ENCODE measurements at regions not wholly inside any gene's neighbourhood (a gene's known extent, or its start where the extent isn't known, plus 50 kb on each side); places are given as distances from the start of the nearest gene placed in this dataset.

- Mint-ChIP-seq H3K27ac (no peak overlapping the region), H3K9me3 (no peaks in the 10 kb centered on the region), H3K4me3 (no peak overlapping the region), H3K36me3 (ENCODE audit: low read depth) (no peaks in the 10 kb centered on the region), H3K27me3 (ENCODE audit: insufficient read depth) (peaks cover 26% of the 10 kb centered on the region), H3K4me1 (ENCODE audit: low read depth) (peaks cover 15% of the 10 kb centered on the region)
- no peak for DNase-seq (ENCODE audit: low spot score)
- intact Hi-C loops (cut with micrococcal nuclease): no loop called here
These were observed 60.2 kb downstream of the THNSL1 start for GRCh38 chr10:25076506-25077177.

GRCh38 chr10:25078658-25079431, 62.4 kb downstream of the THNSL1 start:
- no peak for DNase-seq (ENCODE audit: low spot score)
- H3K4me1 Mint-ChIP-seq (ENCODE audit: low read depth): peaks cover 15% of the 10 kb centered on the region
- H3K27me3 Mint-ChIP-seq (ENCODE audit: insufficient read depth): peaks cover 31% of the 10 kb centered on the region
- no peaks in the 10 kb centered on the region for H3K36me3 Mint-ChIP-seq (ENCODE audit: low read depth)
- intact Hi-C loops (cut with micrococcal nuclease): no loop called here
- H3K27ac Mint-ChIP-seq: no peak overlapping the region
- H3K9me3 Mint-ChIP-seq: no peaks in the 10 kb centered on the region
- no peak overlapping the region for H3K4me3 Mint-ChIP-seq

GRCh38 chr10:25080880-25081581, 64.6 kb downstream of the THNSL1 start:
- peak; percentile 45 for DNase-seq (ENCODE audit: low spot score)
- Mint-ChIP-seq H3K4me3 (no peak overlapping the region), H3K4me1 (ENCODE audit: low read depth) (peaks cover 15% of the 10 kb centered on the region), H3K9me3 (no peaks in the 10 kb centered on the region), H3K36me3 (ENCODE audit: low read depth) (no peaks in the 10 kb centered on the region), H3K27me3 (ENCODE audit: insufficient read depth) (peaks cover 20% of the 10 kb centered on the region), H3K27ac (no peak overlapping the region)
- intact Hi-C loops (cut with micrococcal nuclease): loop anchor here (1.0 to 5.0 kb wide), 5 partner anchors 64 to 464 kb away; partner anchors contain the start of genes ENKUR and THNSL1

- intact Hi-C loops (cut with micrococcal nuclease): loop anchor here (5.0 kb wide), 1 partner anchor 260 kb away; no protein-coding TSS in a partner anchor
These were observed 66.1 kb downstream of the THNSL1 start for GRCh38 chr10:25082276-25083204.

GRCh38 chr10:25083546-25084111, 67.2 kb downstream of the THNSL1 start:
- H3K4me1 Mint-ChIP-seq (ENCODE audit: low read depth): peaks cover 15% of the 10 kb centered on the region
- H3K27me3 Mint-ChIP-seq (ENCODE audit: insufficient read depth): peaks cover 17% of the 10 kb centered on the region
- no peak for DNase-seq (ENCODE audit: low spot score)
- H3K4me3 Mint-ChIP-seq: no peak overlapping the region
- intact Hi-C loops (cut with micrococcal nuclease): loop anchor here (5.0 kb wide), 1 partner anchor 261 kb away; no protein-coding TSS in a partner anchor
- H3K27ac Mint-ChIP-seq: no peak overlapping the region
- no peaks in the 10 kb centered on the region for H3K36me3 Mint-ChIP-seq (ENCODE audit: low read depth)
- no peaks in the 10 kb centered on the region for H3K9me3 Mint-ChIP-seq

More at GRCh38 chr10:25082276-25083204, 66.1 kb downstream of the THNSL1 start:
- Mint-ChIP-seq H3K4me1 (ENCODE audit: low read depth) (peaks cover 15% of the 10 kb centered on the region), H3K9me3 (no peaks in the 10 kb centered on the region), H3K27ac (no peak overlapping the region), H3K4me3 (no peak overlapping the region), H3K27me3 (ENCODE audit: insufficient read depth) (peaks cover 17% of the 10 kb centered on the region), H3K36me3 (ENCODE audit: low read depth) (no peaks in the 10 kb centered on the region)
- no peak for DNase-seq (ENCODE audit: low spot score)

GRCh38 chr10:25084447-25084846, 68.0 kb downstream of the THNSL1 start:
- no peak overlapping the region for H3K4me3 Mint-ChIP-seq
- peaks cover 17% of the 10 kb centered on the region for H3K27me3 Mint-ChIP-seq (ENCODE audit: insufficient read depth)
- H3K9me3 Mint-ChIP-seq: no peaks in the 10 kb centered on the region
- intact Hi-C loops (cut with micrococcal nuclease): loop anchor here (5.0 kb wide), 1 partner anchor 262 kb away; no protein-coding TSS in a partner anchor
- no peaks in the 10 kb centered on the region for H3K36me3 Mint-ChIP-seq (ENCODE audit: low read depth)
- H3K27ac Mint-ChIP-seq: no peak overlapping the region
- peaks cover 8% of the 10 kb centered on the region for H3K4me1 Mint-ChIP-seq (ENCODE audit: low read depth)
- no peak for DNase-seq (ENCODE audit: low spot score)

- Mint-ChIP-seq H3K27ac (no peak overlapping the region), H3K36me3 (ENCODE audit: low read depth) (no peaks in the 10 kb centered on the region), H3K9me3 (peaks cover 20% of the 10 kb centered on the region), H3K27me3 (ENCODE audit: insufficient read depth) (peaks cover 5% of the 10 kb centered on the region), H3K4me3 (no peak overlapping the region), H3K4me1 (ENCODE audit: low read depth) (no peaks in the 10 kb centered on the region)
- intact Hi-C loops (cut with micrococcal nuclease): no loop called here
- no peak for DNase-seq (ENCODE audit: low spot score)
These were observed 78.2 kb downstream of the THNSL1 start for GRCh38 chr10:25094590-25094989.

GRCh38 chr10:25097669-25098411, 77.0 kb upstream of the GPR158 start:
- DNase-seq (ENCODE audit: low spot score): no peak
- intact Hi-C loops (cut with micrococcal nuclease): no loop called here
- Mint-ChIP-seq H3K4me1 (ENCODE audit: low read depth) (no peaks in the 10 kb centered on the region), H3K27ac (no peak overlapping the region), H3K36me3 (ENCODE audit: low read depth) (no peaks in the 10 kb centered on the region), H3K9me3 (peaks cover 16% of the 10 kb centered on the region), H3K27me3 (ENCODE audit: insufficient read depth) (peaks cover 5% of the 10 kb centered on the region), H3K4me3 (no peak overlapping the region)

- H3K27ac Mint-ChIP-seq: no peak overlapping the region
- H3K36me3 Mint-ChIP-seq (ENCODE audit: low read depth): no peaks in the 10 kb centered on the region
- DNase-seq (ENCODE audit: low spot score): no peak
- intact Hi-C loops (cut with micrococcal nuclease): no loop called here
- H3K9me3 Mint-ChIP-seq: no peaks in the 10 kb centered on the region
- H3K4me1 Mint-ChIP-seq (ENCODE audit: low read depth): no peaks in the 10 kb centered on the region
- no peak overlapping the region for H3K4me3 Mint-ChIP-seq
- peaks cover 2% of the 10 kb centered on the region for H3K27me3 Mint-ChIP-seq (ENCODE audit: insufficient read depth)
These were observed 74.7 kb upstream of the GPR158 start for GRCh38 chr10:25100141-25100540.

- Mint-ChIP-seq H3K27ac (no peak overlapping the region), H3K36me3 (ENCODE audit: low read depth) (no peaks in the 10 kb centered on the region), H3K9me3 (no peaks in the 10 kb centered on the region), H3K4me3 (no peak overlapping the region), H3K27me3 (ENCODE audit: insufficient read depth) (peaks cover 3% of the 10 kb centered on the region), H3K4me1 (ENCODE audit: low read depth) (no peaks in the 10 kb centered on the region)
- DNase-seq (ENCODE audit: low spot score): no peak
- intact Hi-C loops (cut with micrococcal nuclease): no loop called here
These were observed 73.2 kb upstream of the GPR158 start for GRCh38 chr10:25101461-25102146.

GRCh38 chr10:25102147-25102822, 72.5 kb upstream of the GPR158 start:
- Mint-ChIP-seq H3K9me3 (no peaks in the 10 kb centered on the region), H3K27ac (no peak overlapping the region), H3K4me1 (ENCODE audit: low read depth) (no peaks in the 10 kb centered on the region), H3K4me3 (no peak overlapping the region), H3K27me3 (ENCODE audit: insufficient read depth) (peaks cover 3% of the 10 kb centered on the region), H3K36me3 (ENCODE audit: low read depth) (no peaks in the 10 kb centered on the region)
- DNase-seq (ENCODE audit: low spot score): no peak
- intact Hi-C loops (cut with micrococcal nuclease): no loop called here
